ENCODE measurements at regions not wholly inside any gene's neighbourhood (a gene's known extent, or its start where the extent isn't known, plus 50 kb on each side); places are given as distances from the start of the nearest gene placed in this dataset.

DNA sequence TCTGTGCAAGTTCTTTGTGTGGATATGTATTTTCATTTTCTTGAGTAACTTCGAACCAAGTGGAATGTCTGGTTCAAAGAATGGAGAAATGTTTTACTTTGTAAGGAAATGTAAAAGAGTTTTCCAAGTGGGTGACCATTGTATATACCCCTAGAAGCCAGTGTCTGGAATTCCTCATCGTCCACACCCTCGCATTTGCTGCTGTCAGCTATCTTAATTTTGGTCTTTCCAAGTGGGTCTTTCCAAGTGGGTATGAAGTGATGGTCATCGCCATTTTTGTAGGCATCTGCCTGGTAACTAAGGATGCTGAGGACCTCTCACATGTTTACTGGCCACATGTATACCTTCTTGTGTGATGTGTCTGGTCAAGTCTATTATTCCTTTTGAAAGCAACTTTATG, 547.5 kb downstream of the TBC1D22A start:
- H3K27ac ChIP-seq (ENCODE audit: low read length), result no peak overlapping the region
- Mint-ChIP-seq H3K4me3 (no peak overlapping the region), H3K27ac (no peak overlapping the region), H3K4me1 (no peaks in the 10 kb centered on the region), H3K36me3 (no peaks in the 10 kb centered on the region), H3K9me3 (peaks cover 0 to 21% (median 3%) of the 10 kb centered on the region in 3 donors), H3K27me3 (peaks cover 1 to 3% of the 10 kb centered on the region in 2 donors)
- no peaks in the 10 kb centered on the region for H3K9me3 ChIP-seq
- DNase-seq (no peak), ATAC-seq (replicated peaks in 1 of 4) (no peak)
- POLR2A ChIA-PET, result no interaction called here
- no peaks in the 10 kb centered on the region for H3K4me1 ChIP-seq (ENCODE audit: control insufficient read depth in 1 of 2, extremely low read depth in 1 of 2, insufficient read depth in 2 of 2, low read length in 2 of 2)
- peaks cover 0 to 4% of the 10 kb centered on the region in 2 experiments for H3K27me3 ChIP-seq (replicated peaks in 1 of 2; ENCODE audit: control insufficient read depth in 2 of 2, extremely low read depth in 1 of 2, insufficient read depth in 2 of 2, low read length in 1 of 2)
- WGBS (ENCODE audit: insufficient coverage), result 100% methylated on average over 3 of the region's 4 CpGs
- no peaks in the 10 kb centered on the region for H3K36me3 ChIP-seq (ENCODE audit: control insufficient read depth in 2 of 2, extremely low read depth in 1 of 2, insufficient read depth in 1 of 2, low read length in 1 of 2)
- CTCF ChIA-PET, result no interaction called here
- no peak overlapping the region for H3K4me3 ChIP-seq (ENCODE audit: control insufficient read depth in 1 of 2, extremely low read depth in 1 of 2, low read length in 1 of 2)

GRCh38 chr22:47309476-47309875, 547.0 kb downstream of the TBC1D22A start:
- CTCF ChIA-PET, result no interaction called here
- Histone ChIP-seq H3K9me3 (no peaks in the 10 kb centered on the region), H3K4me3 (ENCODE audit: control insufficient read depth in 1 of 2, extremely low read depth in 1 of 2, low read length in 1 of 2) (no peak overlapping the region), H3K36me3 (ENCODE audit: control insufficient read depth in 2 of 2, extremely low read depth in 1 of 2, insufficient read depth in 1 of 2, low read length in 1 of 2) (no peaks in the 10 kb centered on the region), H3K27ac (ENCODE audit: low read length) (no peak overlapping the region), H3K4me1 (ENCODE audit: control insufficient read depth in 1 of 2, extremely low read depth in 1 of 2, insufficient read depth in 2 of 2, low read length in 2 of 2) (no peaks in the 10 kb centered on the region), H3K27me3 (replicated peaks in 1 of 2; ENCODE audit: control insufficient read depth in 2 of 2, extremely low read depth in 1 of 2, insufficient read depth in 2 of 2, low read length in 1 of 2) (peaks cover 0 to 8% of the 10 kb centered on the region in 2 experiments)
- POLR2A ChIA-PET, result no interaction called here
- H3K27ac Mint-ChIP-seq, result no peak overlapping the region
- H3K27me3 Mint-ChIP-seq, result peaks cover 0 to 3% of the 10 kb centered on the region in 2 donors
- WGBS (ENCODE audit: insufficient coverage), result no CpG with 5 or more reads among the region's 6 CpGs
- H3K4me1 Mint-ChIP-seq, result no peaks in the 10 kb centered on the region
- no peaks in the 10 kb centered on the region for H3K36me3 Mint-ChIP-seq
- H3K4me3 Mint-ChIP-seq, result no peak overlapping the region
- ATAC-seq (replicated peaks in 1 of 4), result no peak
- peaks cover 0 to 17% (median 3%) of the 10 kb centered on the region in 3 donors for H3K9me3 Mint-ChIP-seq
- DNase-seq, result no peak

- H3K27ac ChIP-seq (ENCODE audit: low read length), result no peak overlapping the region
- no peak overlapping the region for H3K27ac Mint-ChIP-seq
Measured at GRCh38 chr22:47308886-47309285, 546.4 kb downstream of the TBC1D22A start.

DNA sequence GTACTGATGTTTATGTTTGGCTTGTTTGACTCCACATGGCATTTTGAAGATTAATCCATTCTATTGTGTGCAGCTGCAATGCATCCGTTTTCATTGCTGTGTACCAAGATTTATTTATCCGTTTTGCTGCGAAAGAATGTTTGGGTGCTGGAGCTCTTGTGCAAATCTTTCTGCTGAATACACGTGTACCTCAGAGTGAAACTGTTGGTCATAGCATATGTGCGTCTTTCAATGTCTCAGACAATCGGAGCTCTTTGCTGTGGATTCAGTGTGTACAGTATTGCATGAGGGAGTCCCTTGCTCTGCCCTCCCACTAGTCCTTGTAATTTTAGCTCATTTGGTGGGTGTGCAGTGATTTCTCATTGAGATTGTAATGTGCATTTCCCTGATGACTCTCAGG, 545.4 kb downstream of the TBC1D22A start:
- Histone ChIP-seq H3K9me3 (no peaks in the 10 kb centered on the region), H3K4me1 (ENCODE audit: control insufficient read depth in 1 of 2, extremely low read depth in 1 of 2, insufficient read depth in 2 of 2, low read length in 2 of 2) (no peaks in the 10 kb centered on the region), H3K27me3 (replicated peaks in 1 of 2; ENCODE audit: control insufficient read depth in 2 of 2, extremely low read depth in 1 of 2, insufficient read depth in 2 of 2, low read length in 1 of 2) (peaks cover 0 to 7% of the 10 kb centered on the region in 2 experiments), H3K27ac (ENCODE audit: low read length) (no peak overlapping the region), H3K36me3 (ENCODE audit: control insufficient read depth in 2 of 2, extremely low read depth in 1 of 2, insufficient read depth in 1 of 2, low read length in 1 of 2) (no peaks in the 10 kb centered on the region), H3K4me3 (ENCODE audit: control insufficient read depth in 1 of 2, extremely low read depth in 1 of 2, low read length in 1 of 2) (no peak overlapping the region)
- Mint-ChIP-seq H3K4me3 (no peak overlapping the region), H3K36me3 (no peaks in the 10 kb centered on the region), H3K27ac (no peak overlapping the region), H3K27me3 (peaks cover 0 to 3% of the 10 kb centered on the region in 2 donors), H3K4me1 (no peaks in the 10 kb centered on the region), H3K9me3 (peaks cover 0 to 13% (median 3%) of the 10 kb centered on the region in 3 donors)
- DNase-seq (no peak), ATAC-seq (replicated peaks in 1 of 4) (no peak)
- WGBS (ENCODE audit: insufficient coverage), result 96% methylated on average over 6 of the region's 6 CpGs
- POLR2A ChIA-PET, result no interaction called here
- CTCF ChIA-PET, result no interaction called here

More at GRCh38 chr22:47308886-47309285, 546.4 kb downstream of the TBC1D22A start:
- H3K4me3 Mint-ChIP-seq, result no peak overlapping the region
- no peaks in the 10 kb centered on the region for H3K9me3 ChIP-seq
- H3K4me1 ChIP-seq (ENCODE audit: control insufficient read depth in 1 of 2, extremely low read depth in 1 of 2, insufficient read depth in 2 of 2, low read length in 2 of 2), result no peaks in the 10 kb centered on the region
- H3K4me3 ChIP-seq (ENCODE audit: control insufficient read depth in 1 of 2, extremely low read depth in 1 of 2, low read length in 1 of 2), result no peak overlapping the region
- no peaks in the 10 kb centered on the region for H3K36me3 ChIP-seq (ENCODE audit: control insufficient read depth in 2 of 2, extremely low read depth in 1 of 2, insufficient read depth in 1 of 2, low read length in 1 of 2)
- POLR2A ChIA-PET, result no interaction called here
- H3K36me3 Mint-ChIP-seq, result no peaks in the 10 kb centered on the region
- H3K4me1 Mint-ChIP-seq, result no peaks in the 10 kb centered on the region
- no CpG with 5 or more reads among the region's 2 CpGs for WGBS (ENCODE audit: insufficient coverage)
- CTCF ChIA-PET, result no interaction called here
- H3K9me3 Mint-ChIP-seq, result peaks cover 0 to 17% (median 3%) of the 10 kb centered on the region in 3 donors
- peaks cover 0 to 8% of the 10 kb centered on the region in 2 experiments for H3K27me3 ChIP-seq (replicated peaks in 1 of 2; ENCODE audit: control insufficient read depth in 2 of 2, extremely low read depth in 1 of 2, insufficient read depth in 2 of 2, low read length in 1 of 2)
- ATAC-seq (replicated peaks in 1 of 4) (no peak), DNase-seq (no peak)
- peaks cover 0 to 3% of the 10 kb centered on the region in 2 donors for H3K27me3 Mint-ChIP-seq

GRCh38 chr22:47307326-47307725, 544.9 kb downstream of the TBC1D22A start:
- no peaks in the 10 kb centered on the region for H3K4me1 Mint-ChIP-seq
- 47% methylated on average over 2 of the region's 5 CpGs for WGBS (ENCODE audit: insufficient coverage)
- H3K27ac Mint-ChIP-seq, result no peak overlapping the region

DNA sequence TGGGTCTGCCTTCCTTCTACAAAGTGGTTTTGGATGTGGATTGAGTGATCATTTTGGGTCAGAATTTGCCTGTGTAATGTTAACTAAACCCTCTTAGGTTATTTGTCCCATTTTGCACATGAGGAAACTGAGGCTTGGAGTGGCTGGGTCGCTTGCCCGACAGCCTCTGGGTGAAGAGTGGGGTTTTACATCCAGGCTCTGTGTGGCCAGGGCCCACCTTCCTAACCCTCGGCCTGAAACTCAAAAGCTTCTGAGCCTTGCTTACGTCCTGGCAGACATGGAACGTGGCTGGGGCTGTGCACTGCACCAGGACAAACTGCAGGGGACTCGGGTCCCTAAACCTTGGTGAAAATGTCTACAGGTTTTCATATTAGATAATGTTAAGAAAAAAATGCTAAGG, 542.4 kb downstream of the TBC1D22A start:
- Mint-ChIP-seq H3K27me3 (peaks cover 3 to 5% of the 10 kb centered on the region in 2 donors), H3K36me3 (no peaks in the 10 kb centered on the region), H3K9me3 (peaks cover 0 to 8% (median 0%) of the 10 kb centered on the region in 3 donors), H3K4me3 (no peak overlapping the region), H3K4me1 (no peaks in the 10 kb centered on the region), H3K27ac (no peak overlapping the region)
- ATAC-seq (replicated peaks in 1 of 4) (no peak), DNase-seq (no peak)
- H3K36me3 ChIP-seq (ENCODE audit: control insufficient read depth in 2 of 2, extremely low read depth in 1 of 2, insufficient read depth in 1 of 2, low read length in 1 of 2), result no peaks in the 10 kb centered on the region
- H3K4me3 ChIP-seq (ENCODE audit: control insufficient read depth in 1 of 2, extremely low read depth in 1 of 2, low read length in 1 of 2), result no peak overlapping the region
- CTCF ChIA-PET, result no interaction called here
- peaks cover 0 to 8% of the 10 kb centered on the region in 2 experiments for H3K27me3 ChIP-seq (replicated peaks in 1 of 2; ENCODE audit: control insufficient read depth in 2 of 2, extremely low read depth in 1 of 2, insufficient read depth in 2 of 2, low read length in 1 of 2)
- 94% methylated on average over 3 of the region's 6 CpGs for WGBS (ENCODE audit: insufficient coverage)
- no peaks in the 10 kb centered on the region for H3K4me1 ChIP-seq (ENCODE audit: control insufficient read depth in 1 of 2, extremely low read depth in 1 of 2, insufficient read depth in 2 of 2, low read length in 2 of 2)
- no peak overlapping the region for H3K27ac ChIP-seq (ENCODE audit: low read length)
- POLR2A ChIA-PET, result no interaction called here
- H3K9me3 ChIP-seq, result no peaks in the 10 kb centered on the region

More at GRCh38 chr22:47307326-47307725, 544.9 kb downstream of the TBC1D22A start:
- Mint-ChIP-seq H3K4me3 (no peak overlapping the region), H3K27me3 (peaks cover 0 to 3% of the 10 kb centered on the region in 2 donors), H3K9me3 (peaks cover 0 to 11% (median 2%) of the 10 kb centered on the region in 3 donors), H3K36me3 (no peaks in the 10 kb centered on the region)
- ChIA-PET CTCF (no interaction called here), POLR2A (no interaction called here)
- H3K4me1 ChIP-seq (ENCODE audit: control insufficient read depth in 1 of 2, extremely low read depth in 1 of 2, insufficient read depth in 2 of 2, low read length in 2 of 2), result no peaks in the 10 kb centered on the region
- no peak overlapping the region for H3K27ac ChIP-seq (ENCODE audit: low read length)
- ATAC-seq (replicated peaks in 1 of 4) (no peak), DNase-seq (no peak)
- no peak overlapping the region for H3K4me3 ChIP-seq (ENCODE audit: control insufficient read depth in 1 of 2, extremely low read depth in 1 of 2, low read length in 1 of 2)
- peaks cover 0 to 7% of the 10 kb centered on the region in 2 experiments for H3K27me3 ChIP-seq (replicated peaks in 1 of 2; ENCODE audit: control insufficient read depth in 2 of 2, extremely low read depth in 1 of 2, insufficient read depth in 2 of 2, low read length in 1 of 2)
- no peaks in the 10 kb centered on the region for H3K9me3 ChIP-seq
- no peaks in the 10 kb centered on the region for H3K36me3 ChIP-seq (ENCODE audit: control insufficient read depth in 2 of 2, extremely low read depth in 1 of 2, insufficient read depth in 1 of 2, low read length in 1 of 2)

Data from T-cell (primary cell).